HFFc6 (cell line): ENCODE measurements at regions not wholly inside any gene's neighbourhood (a gene's known extent, or its start where the extent isn't known, plus 50 kb on each side); places are given as distances from the start of the nearest gene placed in this dataset.
A peak's percentile ranks its signal among the peaks of the same experiment; 100 is the strongest.

ENCODE experiments used
- DNase-seq: peaks from one replicate; pipeline ENCODE4 v3.0.0-alpha.2; 2018
- H3K27ac Mint-ChIP-seq: 2 replicates; pipeline ENCODE4 v1.8.0; 2020; ENCODE audit warnings: mild to moderate bottlenecking, mixed read lengths
- H3K27me3 Mint-ChIP-seq: 2 replicates; pipeline ENCODE4 v1.8.0; 2021; ENCODE audit warnings: mild to moderate bottlenecking, moderate library complexity, mixed read lengths; ENCODE audit not compliant: insufficient read depth
- H3K36me3 Mint-ChIP-seq: 2 replicates; pipeline ENCODE4 v1.8.0; 2021; ENCODE audit warnings: low read depth, mixed read lengths
- H3K4me1 Mint-ChIP-seq: 2 replicates; pipeline ENCODE4 v1.8.0; 2020; ENCODE audit warnings: low read depth, mixed read lengths
- H3K4me3 Mint-ChIP-seq: 2 replicates; pipeline ENCODE4 v1.8.0; 2020; ENCODE audit warnings: mild to moderate bottlenecking, moderate library complexity, mixed read lengths
- H3K9me3 Mint-ChIP-seq: 2 replicates; pipeline ENCODE4 v1.8.0; 2020; ENCODE audit warnings: mild to moderate bottlenecking, mixed read lengths
- TF ChIP-seq, protein P1 (sequence below): fragments of 200-600 bp; sonication (generic); IDR thresholded peaks from 2 replicates; pipeline ENCODE4 v1.5.0; 2021; ENCODE audit warnings: antibody characterized with exemption, mild to moderate bottlenecking

DNA sequence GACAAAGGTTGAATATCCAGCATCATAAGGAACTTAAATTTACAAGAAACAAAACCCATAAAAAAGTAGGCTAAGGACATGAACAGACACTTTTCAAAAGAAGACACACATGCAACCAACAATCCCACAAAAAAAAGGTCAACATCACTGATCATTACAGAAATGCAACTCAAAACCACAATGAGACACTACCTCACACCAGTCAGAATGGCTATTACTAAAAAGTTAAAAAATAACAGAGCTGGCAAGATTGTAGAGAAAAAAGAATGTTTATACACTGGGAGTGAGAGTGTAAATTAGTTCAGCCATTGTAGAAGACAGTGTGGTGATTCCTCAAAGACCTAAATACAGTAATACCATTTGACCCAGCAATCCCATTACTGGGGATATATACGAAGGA is 474.7 kb downstream of the TRIML1 start:
- H3K27me3 Mint-ChIP-seq: no peaks in the 10 kb centered on the region
- DNase-seq: no peak
- no peak overlapping the region for H3K27ac Mint-ChIP-seq
- no peaks in the 10 kb centered on the region; the same call in 1 of the 2 replicates for H3K4me1 Mint-ChIP-seq
- H3K36me3 Mint-ChIP-seq: no peaks in the 10 kb centered on the region
- TF ChIP-seq, protein P1, sequence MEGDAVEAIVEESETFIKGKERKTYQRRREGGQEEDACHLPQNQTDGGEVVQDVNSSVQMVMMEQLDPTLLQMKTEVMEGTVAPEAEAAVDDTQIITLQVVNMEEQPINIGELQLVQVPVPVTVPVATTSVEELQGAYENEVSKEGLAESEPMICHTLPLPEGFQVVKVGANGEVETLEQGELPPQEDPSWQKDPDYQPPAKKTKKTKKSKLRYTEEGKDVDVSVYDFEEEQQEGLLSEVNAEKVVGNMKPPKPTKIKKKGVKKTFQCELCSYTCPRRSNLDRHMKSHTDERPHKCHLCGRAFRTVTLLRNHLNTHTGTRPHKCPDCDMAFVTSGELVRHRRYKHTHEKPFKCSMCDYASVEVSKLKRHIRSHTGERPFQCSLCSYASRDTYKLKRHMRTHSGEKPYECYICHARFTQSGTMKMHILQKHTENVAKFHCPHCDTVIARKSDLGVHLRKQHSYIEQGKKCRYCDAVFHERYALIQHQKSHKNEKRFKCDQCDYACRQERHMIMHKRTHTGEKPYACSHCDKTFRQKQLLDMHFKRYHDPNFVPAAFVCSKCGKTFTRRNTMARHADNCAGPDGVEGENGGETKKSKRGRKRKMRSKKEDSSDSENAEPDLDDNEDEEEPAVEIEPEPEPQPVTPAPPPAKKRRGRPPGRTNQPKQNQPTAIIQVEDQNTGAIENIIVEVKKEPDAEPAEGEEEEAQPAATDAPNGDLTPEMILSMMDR: no peak
- H3K4me3 Mint-ChIP-seq: no peak overlapping the region
- H3K9me3 Mint-ChIP-seq: peaks cover 25% of the 10 kb centered on the region

DNA sequence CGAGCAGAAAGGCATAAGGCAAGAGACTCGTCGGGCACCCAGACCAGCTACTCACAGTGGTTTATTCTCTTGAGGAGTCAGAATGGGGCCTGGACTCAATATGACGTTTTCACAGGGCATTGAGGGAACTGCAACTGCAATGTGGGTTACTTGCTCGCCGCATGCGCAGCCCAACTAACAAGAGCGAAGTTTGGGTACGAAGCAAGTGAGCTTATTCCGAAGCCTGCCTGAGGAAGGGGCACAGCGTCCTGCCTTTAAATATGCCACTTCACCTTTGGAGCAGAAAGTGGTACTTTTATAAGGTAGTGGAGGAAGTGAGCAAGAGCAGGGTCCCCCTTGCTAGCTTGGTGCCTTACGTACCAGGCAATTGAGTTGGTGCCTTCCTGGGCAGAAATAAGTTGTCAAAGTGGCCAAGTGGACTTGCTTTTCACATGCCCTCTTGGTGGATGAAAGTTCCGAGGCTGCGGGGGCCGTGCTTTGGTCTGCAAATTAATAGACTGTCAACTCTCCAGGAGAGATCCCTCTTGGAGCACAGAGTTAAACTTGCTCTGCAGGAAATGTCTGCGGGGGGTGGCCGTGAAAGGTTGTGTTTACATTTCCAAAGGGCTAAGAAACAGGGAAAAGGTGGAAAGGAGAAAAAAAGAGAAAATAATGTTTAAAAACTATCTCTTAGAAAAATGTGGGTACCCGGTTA is 480.4 kb downstream of the TRIML1 start:
- no peaks in the 10 kb centered on the region for H3K27me3 Mint-ChIP-seq
- no peak for DNase-seq
- no peaks in the 10 kb centered on the region; the same call in 1 of the 2 replicates for H3K4me1 Mint-ChIP-seq
- H3K27ac Mint-ChIP-seq: no peak overlapping the region
- no peak overlapping the region for H3K4me3 Mint-ChIP-seq
- no peaks in the 10 kb centered on the region for H3K36me3 Mint-ChIP-seq
- peaks cover 30% of the 10 kb centered on the region for H3K9me3 Mint-ChIP-seq
- TF ChIP-seq, protein P1: no peak

DNA sequence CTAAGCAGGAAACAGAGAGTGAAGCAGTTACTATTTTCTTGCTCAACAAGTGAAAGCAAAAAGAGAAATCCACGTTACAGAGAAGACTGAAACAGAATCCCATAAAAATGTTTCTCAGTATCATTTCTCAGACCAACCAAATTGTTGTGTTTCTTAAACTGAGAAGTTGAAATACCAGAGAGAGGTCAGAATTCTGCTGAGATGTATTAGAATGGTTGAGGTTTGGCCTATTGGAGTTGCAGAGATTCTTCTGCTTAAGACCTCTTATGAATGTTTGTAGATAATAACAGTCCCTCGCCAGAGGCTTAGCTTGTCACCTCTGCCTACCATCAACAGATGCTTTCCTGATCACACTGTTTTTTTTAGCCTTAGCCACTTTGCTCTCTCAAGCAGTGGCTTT is 481.4 kb downstream of the TRIML1 start:
- Mint-ChIP-seq H3K9me3 (peaks cover 26% of the 10 kb centered on the region), H3K36me3 (no peaks in the 10 kb centered on the region)

DNA sequence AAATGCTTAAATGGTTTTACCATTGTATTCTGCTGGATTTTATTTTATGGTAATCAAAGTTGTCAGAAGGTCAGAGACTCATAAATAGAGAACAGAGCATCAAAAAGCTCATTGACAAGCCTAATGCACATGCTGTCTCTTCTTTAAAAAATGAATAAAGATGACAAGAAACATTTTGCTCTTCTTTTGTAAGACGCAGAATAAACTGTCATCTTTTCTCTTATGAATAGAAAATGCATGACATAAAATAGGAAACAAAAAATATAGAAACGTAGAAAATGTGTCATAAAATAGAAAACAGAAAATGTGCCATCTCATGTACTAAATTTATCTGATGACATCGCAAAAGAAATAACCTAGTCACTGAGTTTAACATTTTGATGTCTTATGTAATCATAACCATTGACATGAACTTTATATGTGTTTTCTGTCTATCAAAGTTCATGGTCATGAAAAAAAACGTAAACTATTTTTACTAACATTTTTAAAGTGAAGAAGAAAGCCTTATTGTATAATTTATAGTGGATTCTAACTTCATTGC is 484.1 kb downstream of the TRIML1 start:
- peaks cover 15% of the 10 kb centered on the region for H3K9me3 Mint-ChIP-seq
- H3K27ac Mint-ChIP-seq: no peak overlapping the region
- H3K36me3 Mint-ChIP-seq: no peaks in the 10 kb centered on the region
- no peak for DNase-seq
- TF ChIP-seq, protein P1: no peak
- no peak overlapping the region for H3K4me3 Mint-ChIP-seq
- H3K4me1 Mint-ChIP-seq: no peaks in the 10 kb centered on the region
- H3K27me3 Mint-ChIP-seq: no peaks in the 10 kb centered on the region; the same call in 1 of the 2 replicates

More for the DNA sequence above, 481.4 kb downstream of the TRIML1 start:
- Mint-ChIP-seq H3K27ac (no peak overlapping the region), H3K4me1 (no peaks in the 10 kb centered on the region; the same call in 1 of the 2 replicates), H3K4me3 (peak overlapping the region; percentile 61; the same call in 1 of the 2 replicates), H3K27me3 (no peaks in the 10 kb centered on the region; the same call in 1 of the 2 replicates)
- no peak for DNase-seq
- TF ChIP-seq, protein P1: no peak

DNA sequence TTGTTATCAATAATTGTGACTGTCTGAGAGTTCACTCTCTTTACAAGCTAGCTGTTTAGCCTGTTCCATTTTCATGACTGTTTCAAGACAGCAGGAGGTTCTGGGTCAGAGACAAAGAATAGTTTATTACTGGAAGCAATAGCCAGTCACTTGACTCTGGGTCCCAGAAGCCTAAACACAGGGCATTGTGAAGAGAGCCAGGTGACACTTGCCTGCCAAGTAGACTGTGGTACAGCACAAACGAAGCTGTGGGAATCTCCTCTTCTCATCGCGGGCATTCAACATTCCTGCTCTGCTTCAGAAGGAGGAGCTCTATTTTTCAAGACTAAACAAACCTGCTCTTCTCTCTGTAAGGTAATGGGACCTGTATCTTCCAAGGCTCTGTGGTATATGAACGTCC is 485.1 kb downstream of the TRIML1 start:
- TF ChIP-seq, protein P1: no peak
- no peak overlapping the region for H3K27ac Mint-ChIP-seq
- no peaks in the 10 kb centered on the region for H3K4me1 Mint-ChIP-seq
- H3K4me3 Mint-ChIP-seq: no peak overlapping the region
- no peaks in the 10 kb centered on the region; the same call in 1 of the 2 replicates for H3K27me3 Mint-ChIP-seq
- DNase-seq: no peak
- no peaks in the 10 kb centered on the region for H3K36me3 Mint-ChIP-seq
- H3K9me3 Mint-ChIP-seq: peaks cover 5% of the 10 kb centered on the region; the same call in 1 of the 2 replicates
